ENCODE measurements at regions not wholly inside any gene's neighbourhood (a gene's known extent, or its start where the extent isn't known, plus 50 kb on each side); places are given as distances from the start of the nearest gene placed in this dataset.

- H3K27ac ChIP-seq (ENCODE audit: low read length), result no peak overlapping the region
- no peak for TF ChIP-seq CTCF (IDR thresholded peaks at IDR 0.05)
- no peak for DNase-seq
- no peaks in the 10 kb centered on the region for H3K27me3 ChIP-seq (ENCODE audit: control insufficient read depth, insufficient read depth, low read length)
- no peak overlapping the region for H3K27ac Mint-ChIP-seq
- no peaks in the 10 kb centered on the region for H3K36me3 ChIP-seq (ENCODE audit: control insufficient read depth, insufficient read depth, low read length)
- intact Hi-C loops (cut with micrococcal nuclease), result no loop called here
- H3K4me1 Mint-ChIP-seq, result no peaks in the 10 kb centered on the region
- H3K4me3 Mint-ChIP-seq, result no peak overlapping the region
- peaks cover 0 to 4% of the 10 kb centered on the region in 2 donors for H3K27me3 Mint-ChIP-seq (ENCODE audit: low read depth in 2 of 2)
- no peak for ATAC-seq
- no peaks in the 10 kb centered on the region for H3K4me1 ChIP-seq (ENCODE audit: control insufficient read depth, insufficient read depth, low read length)
- no peaks in the 10 kb centered on the region for H3K9me3 ChIP-seq (ENCODE audit: control insufficient read depth, insufficient read depth, low read length)
- H3K36me3 Mint-ChIP-seq, result peaks cover 22% of the 10 kb centered on the region
- no peak overlapping the region for H3K4me3 ChIP-seq (ENCODE audit: low read length)
- peaks cover 7 to 15% of the 10 kb centered on the region in 2 donors for H3K9me3 Mint-ChIP-seq
These were observed 512.1 kb downstream of the AACS start for GRCh38 chr12:125577334-125577733.

GRCh38 chr12:125579916-125580315 lies 514.7 kb downstream of the AACS start:
- H3K4me1 Mint-ChIP-seq, result no peaks in the 10 kb centered on the region
- intact Hi-C loops (cut with micrococcal nuclease), result no loop called here
- Histone ChIP-seq H3K4me1 (ENCODE audit: control insufficient read depth, insufficient read depth, low read length) (no peaks in the 10 kb centered on the region), H3K27ac (ENCODE audit: low read length) (no peak overlapping the region), H3K27me3 (ENCODE audit: control insufficient read depth, insufficient read depth, low read length) (no peaks in the 10 kb centered on the region), H3K4me3 (ENCODE audit: low read length) (no peak overlapping the region), H3K36me3 (ENCODE audit: control insufficient read depth, insufficient read depth, low read length) (no peaks in the 10 kb centered on the region), H3K9me3 (ENCODE audit: control insufficient read depth, insufficient read depth, low read length) (no peaks in the 10 kb centered on the region)
- no peak for TF ChIP-seq CTCF (IDR thresholded peaks at IDR 0.05)
- peaks cover 0 to 2% of the 10 kb centered on the region in 2 donors for H3K27me3 Mint-ChIP-seq (ENCODE audit: low read depth in 2 of 2)
- ATAC-seq (no peak), DNase-seq (no peak)
- H3K4me3 Mint-ChIP-seq, result no peak overlapping the region
- peaks cover 5 to 15% of the 10 kb centered on the region in 2 donors for H3K9me3 Mint-ChIP-seq
- no peak overlapping the region for H3K27ac Mint-ChIP-seq
- H3K36me3 Mint-ChIP-seq, result peaks cover 22% of the 10 kb centered on the region

GRCh38 chr12:125583071-125583470 lies 517.8 kb downstream of the AACS start:
- Mint-ChIP-seq H3K36me3 (peaks cover 18% of the 10 kb centered on the region), H3K4me1 (no peaks in the 10 kb centered on the region), H3K27me3 (ENCODE audit: low read depth in 2 of 2) (peaks cover 0 to 2% of the 10 kb centered on the region in 2 donors), H3K4me3 (no peak overlapping the region), H3K27ac (no peak overlapping the region), H3K9me3 (peaks cover 4 to 11% of the 10 kb centered on the region in 2 donors)
- Histone ChIP-seq H3K27me3 (ENCODE audit: control insufficient read depth, insufficient read depth, low read length) (no peaks in the 10 kb centered on the region), H3K27ac (ENCODE audit: low read length) (no peak overlapping the region), H3K36me3 (ENCODE audit: control insufficient read depth, insufficient read depth, low read length) (no peaks in the 10 kb centered on the region), H3K4me1 (ENCODE audit: control insufficient read depth, insufficient read depth, low read length) (no peaks in the 10 kb centered on the region), H3K9me3 (ENCODE audit: control insufficient read depth, insufficient read depth, low read length) (no peaks in the 10 kb centered on the region), H3K4me3 (ENCODE audit: low read length) (no peak overlapping the region)
- WGBS (ENCODE audit: insufficient coverage), result 91% methylated on average over 3 of the region's 3 CpGs
- intact Hi-C loops (cut with micrococcal nuclease), result no loop called here
- no peak for DNase-seq
- ATAC-seq, result no peak
- no peak for TF ChIP-seq CTCF (IDR thresholded peaks at IDR 0.05)

DNA sequence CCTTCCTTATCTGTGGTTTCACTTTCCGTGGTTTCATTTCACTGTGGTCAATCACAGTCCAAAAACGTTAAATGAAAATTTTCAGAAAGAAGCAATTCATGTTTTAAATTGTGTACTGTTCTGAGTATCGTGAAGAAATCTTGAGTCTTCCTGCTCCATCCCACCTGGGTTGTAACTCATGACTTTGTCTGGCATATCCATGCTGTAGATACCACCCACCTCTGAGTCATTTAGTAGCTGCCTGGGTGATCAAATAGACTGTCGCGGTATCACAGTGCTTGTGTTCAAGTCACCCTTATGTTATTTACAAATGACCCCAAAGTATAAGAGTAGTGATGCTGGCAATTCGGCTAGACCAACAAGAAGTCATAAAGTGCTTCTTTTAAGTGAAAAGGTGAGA lies 521.2 kb downstream of the AACS start:
- Histone ChIP-seq H3K27ac (ENCODE audit: low read length) (no peak overlapping the region), H3K4me1 (ENCODE audit: control insufficient read depth, insufficient read depth, low read length) (no peaks in the 10 kb centered on the region), H3K9me3 (ENCODE audit: control insufficient read depth, insufficient read depth, low read length) (no peaks in the 10 kb centered on the region), H3K4me3 (ENCODE audit: low read length) (no peak overlapping the region), H3K36me3 (ENCODE audit: control insufficient read depth, insufficient read depth, low read length) (no peaks in the 10 kb centered on the region), H3K27me3 (ENCODE audit: control insufficient read depth, insufficient read depth, low read length) (no peaks in the 10 kb centered on the region)
- no peak overlapping the region for H3K27ac Mint-ChIP-seq
- no peak overlapping the region for H3K4me3 Mint-ChIP-seq
- H3K27me3 Mint-ChIP-seq (ENCODE audit: low read depth in 2 of 2), result no peaks in the 10 kb centered on the region
- intact Hi-C loops (cut with micrococcal nuclease), result no loop called here
- peaks cover 0 to 2% of the 10 kb centered on the region in 2 donors for H3K9me3 Mint-ChIP-seq
- ATAC-seq (no peak), DNase-seq (no peak)
- H3K36me3 Mint-ChIP-seq, result no peaks in the 10 kb centered on the region
- no peaks in the 10 kb centered on the region for H3K4me1 Mint-ChIP-seq
- 65% methylated on average over 6 of the region's 6 CpGs for WGBS (ENCODE audit: insufficient coverage)
- no peak for TF ChIP-seq CTCF (IDR thresholded peaks at IDR 0.05)

All from natural killer cell (primary cell).